ENCODE measurements at regions not wholly inside any gene's neighbourhood (a gene's known extent, or its start where the extent isn't known, plus 50 kb on each side); places are given as distances from the start of the nearest gene placed in this dataset.

- TF ChIP-seq CTCF (IDR thresholded peaks at IDR 0.05 in 8 of 11, conservative IDR thresholded peaks at IDR 0.05 in 3 of 11), result no peak
- no peak for TF ChIP-seq POLR2A (IDR thresholded peaks at IDR 0.05)
- TF ChIP-seq POLR2AphosphoS5 (IDR thresholded peaks at IDR 0.05), result no peak
These were observed 160.5 kb downstream of the PTBP2 start for GRCh38 chr1:96882096-96882495.

Measured in spleen (tissue), 7 donors.